HG03571 (cell line): ENCODE measurements at regions not wholly inside any gene's neighbourhood (a gene's known extent, or its start where the extent isn't known, plus 50 kb on each side); places are given as distances from the start of the nearest gene placed in this dataset.

Experiments
- ATAC-seq: cut with Tn5 transposase; IDR thresholded peaks from one replicate; pipeline ENCODE4 v1.9.1; 2021; ENCODE audit not compliant: unreplicated experiment

DNA sequence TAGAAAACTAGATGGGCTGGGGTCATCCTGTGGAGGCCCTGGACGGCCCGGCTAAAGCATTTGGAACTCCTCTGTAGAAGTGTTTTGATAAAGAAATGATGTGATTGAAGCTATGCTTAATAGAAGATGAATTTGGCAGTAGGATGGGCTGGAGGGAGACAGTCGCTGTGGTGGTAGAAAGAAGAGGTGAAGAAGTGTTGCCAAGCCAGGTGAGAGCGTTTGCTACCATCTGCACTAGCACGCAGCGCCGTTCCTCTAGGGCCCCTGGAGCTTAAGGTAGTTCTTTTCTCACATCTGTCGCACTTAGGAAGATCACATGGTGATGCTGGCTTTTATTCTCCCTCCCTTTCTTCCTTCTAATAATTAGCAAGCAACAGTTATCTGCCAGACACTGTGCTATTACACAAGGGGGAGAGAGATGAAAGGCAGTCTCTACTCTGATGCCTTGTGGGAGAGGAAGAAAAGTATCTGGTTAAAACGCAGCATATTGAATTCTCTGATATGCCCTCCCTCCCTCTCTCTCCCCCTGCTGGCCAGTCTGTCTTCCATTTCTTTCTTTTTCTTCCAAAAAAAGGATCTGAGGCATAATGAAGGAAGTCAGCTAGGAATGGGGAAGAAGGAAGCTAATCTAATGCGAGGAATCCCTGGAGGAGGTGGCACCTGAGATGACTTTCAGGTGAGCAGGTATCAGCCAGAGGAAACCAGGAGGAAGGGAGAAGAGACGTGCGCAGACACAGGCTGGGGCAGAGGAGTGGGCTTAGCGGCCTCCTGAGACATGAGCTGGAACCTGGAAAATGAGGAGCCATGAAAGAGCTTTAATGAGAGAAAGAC is 162.3 kb upstream of the KLF14 start:
- no peak for ATAC-seq

DNA sequence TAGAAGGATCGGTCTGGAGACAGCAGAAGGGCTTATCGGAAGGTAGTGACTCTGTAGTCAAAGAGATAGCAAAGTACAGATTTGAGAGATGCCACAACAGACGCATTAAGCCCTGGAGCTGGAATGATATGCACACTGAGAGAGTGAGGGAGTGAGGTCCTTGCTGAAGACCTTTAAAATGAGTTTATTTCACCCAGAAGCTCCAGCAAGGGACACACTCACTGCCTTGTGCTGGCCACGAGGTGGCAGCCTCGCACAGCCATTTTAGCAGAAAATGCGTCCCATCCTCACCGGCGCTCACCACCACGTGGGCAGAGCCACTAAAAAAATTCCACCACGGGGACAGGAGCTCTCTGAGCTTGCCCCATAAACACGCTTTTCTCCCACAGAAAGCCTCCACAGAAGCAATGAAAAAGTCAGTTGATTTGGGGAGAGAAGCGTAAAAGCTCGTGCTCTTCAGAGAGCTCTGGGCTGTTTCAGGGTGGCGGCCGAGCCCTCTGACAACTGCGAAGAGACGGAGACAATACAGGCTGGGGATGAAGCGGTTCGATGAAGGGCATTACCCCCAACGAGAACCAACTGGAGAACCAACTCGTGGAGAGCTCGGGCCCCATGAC is 163.0 kb upstream of the KLF14 start:
- ATAC-seq: no peak

DNA sequence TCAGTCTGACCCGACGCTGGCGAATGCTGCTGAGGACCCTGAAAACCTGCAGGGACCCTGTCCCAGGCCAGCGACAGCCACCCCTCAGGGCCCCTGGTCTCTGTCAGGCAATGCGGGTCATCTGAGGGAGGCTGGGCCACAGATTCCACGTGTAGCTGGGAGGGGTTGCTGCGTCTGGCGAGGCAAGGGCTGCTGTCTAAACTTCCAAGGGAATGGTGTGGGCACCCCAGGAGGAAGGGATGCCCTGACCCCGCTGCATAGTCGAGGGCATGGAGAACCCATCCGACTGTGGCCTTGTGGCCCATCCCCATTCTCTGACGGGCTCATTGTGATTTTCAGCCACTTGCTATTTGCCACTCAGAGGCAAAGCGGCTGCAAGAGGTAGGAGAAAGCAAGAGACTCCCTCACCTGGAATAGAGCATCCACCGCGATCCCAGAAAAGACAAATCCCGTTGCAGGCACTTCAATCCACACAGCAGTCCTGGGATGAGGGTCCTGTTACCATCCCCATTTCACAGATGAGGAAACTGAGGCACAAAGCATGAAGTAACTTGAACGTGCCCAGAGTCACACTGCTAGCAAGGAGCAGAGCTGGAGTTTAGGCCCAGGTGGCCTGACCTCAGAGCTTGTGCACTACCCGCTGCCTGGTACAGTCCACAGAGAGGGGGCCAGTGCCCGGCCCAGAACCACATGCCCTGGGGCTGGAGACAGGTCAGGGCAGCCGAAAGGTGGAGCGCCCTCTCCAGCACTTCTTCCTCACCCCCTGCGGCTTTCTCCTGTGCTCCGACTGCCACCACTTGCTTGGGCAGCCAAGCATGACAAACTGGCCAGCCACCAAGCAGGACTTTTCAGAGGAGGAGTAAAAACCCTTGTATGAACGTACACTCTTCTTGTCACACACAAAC is 163.8 kb upstream of the KLF14 start:
- peak; percentile 37 for ATAC-seq

DNA sequence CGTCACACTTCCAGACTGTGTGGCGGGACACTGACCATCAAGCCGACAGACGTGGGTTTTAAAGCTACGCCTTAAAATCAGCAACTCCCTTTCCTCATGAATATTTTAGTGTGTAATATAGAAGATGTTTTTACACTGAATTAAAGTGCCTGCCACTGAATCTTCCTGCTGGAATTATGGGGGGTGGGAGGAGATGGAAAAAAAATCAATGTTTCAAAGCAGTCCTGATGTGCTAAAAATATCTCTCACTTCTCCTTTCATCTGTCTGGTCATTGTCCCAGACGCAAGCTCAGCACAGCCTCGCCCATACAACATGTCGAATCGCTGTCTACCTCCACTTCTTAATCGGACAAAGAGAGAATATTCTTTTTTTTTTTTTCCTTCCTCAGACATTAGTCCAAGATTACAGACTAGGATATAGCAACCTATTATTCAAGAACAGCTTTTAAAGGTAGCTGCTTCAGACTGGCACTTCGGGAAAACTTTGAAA is 165.1 kb upstream of the KLF14 start:
- ATAC-seq: no peak

DNA sequence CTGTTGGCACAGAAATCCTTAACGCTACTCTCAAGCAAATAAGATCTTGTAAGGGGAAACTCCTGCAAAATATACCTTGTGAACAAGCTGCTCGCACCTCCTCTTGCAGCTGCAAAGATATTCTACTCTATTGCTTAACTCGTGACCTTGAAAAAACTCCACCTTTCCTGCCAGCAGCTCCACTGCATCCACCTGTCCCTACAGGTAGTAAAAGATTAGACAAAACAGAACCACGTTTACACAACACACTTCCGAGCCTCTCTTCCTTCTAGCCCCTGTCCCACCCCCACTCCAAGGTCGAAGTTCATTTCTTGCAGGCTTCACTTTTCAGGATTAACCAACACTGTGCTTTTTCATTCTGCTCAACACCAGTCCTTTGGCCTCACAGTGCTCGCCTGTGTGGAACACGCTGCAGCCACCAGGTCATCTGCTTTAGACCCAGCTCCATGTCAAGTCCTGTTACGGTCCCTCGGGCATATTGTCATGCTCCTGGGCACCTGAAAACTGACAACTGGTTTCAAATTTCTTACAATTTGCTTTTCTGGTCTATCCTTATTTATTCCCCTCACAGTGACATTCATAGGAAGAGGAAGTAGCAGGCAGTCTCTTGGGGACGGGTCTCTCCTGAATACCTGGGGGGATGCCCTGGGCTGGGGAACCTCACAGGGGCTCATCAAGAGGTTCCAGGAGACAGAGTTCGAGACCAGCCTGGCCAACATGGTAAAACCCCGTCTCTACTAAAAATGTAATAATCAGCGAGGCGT is 165.8 kb upstream of the KLF14 start:
- no peak for ATAC-seq

DNA sequence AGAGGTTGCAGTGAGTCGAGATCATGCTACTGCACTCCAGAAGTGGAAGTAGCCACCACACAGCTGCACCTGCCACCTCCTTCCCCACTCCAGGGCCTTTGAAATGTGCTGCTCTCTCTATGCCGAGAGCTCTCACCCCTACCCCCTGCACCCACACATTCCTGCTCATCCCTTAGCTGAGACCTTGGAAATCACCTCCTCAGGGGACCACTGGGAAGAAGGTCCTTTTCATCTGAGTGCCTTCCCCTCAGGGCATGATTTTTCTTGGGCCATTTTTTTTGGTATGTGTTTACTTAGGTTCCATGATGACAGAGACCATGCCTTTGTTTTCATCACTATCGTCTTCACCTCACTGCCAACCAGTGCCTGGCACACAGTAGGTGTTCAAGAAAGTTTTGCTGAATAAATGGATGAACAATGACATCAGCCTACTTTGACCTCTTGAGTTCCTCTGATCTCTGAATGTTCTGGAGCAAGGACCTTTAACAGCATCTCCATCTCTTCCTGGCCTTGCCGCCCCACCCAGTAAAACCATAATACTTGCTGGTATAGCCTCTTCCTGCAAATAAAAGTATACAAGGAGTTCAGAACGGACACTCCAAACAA is 166.6 kb upstream of the KLF14 start:
- ATAC-seq: no peak

DNA sequence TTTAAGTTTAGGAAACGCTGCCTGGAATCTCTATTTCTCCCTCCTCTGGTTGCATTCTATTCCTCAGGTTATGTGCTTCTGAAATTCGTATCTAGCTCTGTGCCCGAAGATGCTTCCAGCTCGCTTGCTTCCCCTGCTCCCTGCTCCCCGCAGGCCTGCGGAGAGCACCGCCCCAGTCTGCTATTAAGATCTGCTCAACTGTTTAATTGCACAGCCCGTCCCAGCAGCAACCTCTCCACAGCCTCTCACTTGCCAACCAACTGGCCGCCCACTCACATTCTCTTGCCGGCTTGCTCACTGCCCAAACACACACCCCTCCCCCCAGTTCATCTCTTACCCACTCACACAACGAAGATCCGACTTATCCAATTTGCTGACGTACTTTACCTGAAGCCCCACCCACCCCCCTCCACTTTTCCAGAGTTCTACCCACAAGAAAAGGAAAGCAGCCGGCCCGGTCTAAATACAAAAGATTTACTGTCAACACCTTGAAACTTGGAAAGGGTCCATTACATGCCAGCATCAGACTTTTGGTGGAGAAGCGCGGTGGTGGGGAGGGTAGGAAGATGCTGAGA is 167.3 kb upstream of the KLF14 start:
- no peak for ATAC-seq

DNA sequence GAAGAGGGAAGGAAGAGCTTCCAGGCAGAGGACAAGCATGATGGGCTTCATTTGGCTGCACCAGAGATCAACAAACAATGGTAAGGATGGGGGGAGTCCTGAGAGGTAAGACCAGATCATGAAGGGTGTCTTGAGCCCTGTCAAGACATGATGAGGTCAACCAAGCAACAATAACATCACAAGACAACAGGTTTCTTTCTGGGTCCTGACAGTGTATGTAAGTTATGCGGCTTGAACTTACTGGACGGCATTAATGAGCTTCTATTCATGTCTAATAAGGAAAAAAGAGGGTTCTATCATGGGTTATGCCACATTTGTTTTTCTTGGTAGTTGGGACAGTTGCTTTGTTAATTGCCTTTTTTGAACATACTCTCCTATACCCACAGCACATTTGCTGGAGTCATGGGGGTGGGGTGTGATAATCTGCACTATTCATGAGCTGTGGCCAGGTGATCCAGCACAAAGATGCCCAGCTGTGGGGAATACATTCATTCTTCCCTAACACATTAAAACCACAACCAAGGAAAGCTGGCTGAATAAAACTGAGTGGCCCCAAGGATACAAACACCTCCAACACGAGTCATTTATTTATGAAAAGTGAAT is 168.8 kb upstream of the KLF14 start:
- no peak for ATAC-seq

DNA sequence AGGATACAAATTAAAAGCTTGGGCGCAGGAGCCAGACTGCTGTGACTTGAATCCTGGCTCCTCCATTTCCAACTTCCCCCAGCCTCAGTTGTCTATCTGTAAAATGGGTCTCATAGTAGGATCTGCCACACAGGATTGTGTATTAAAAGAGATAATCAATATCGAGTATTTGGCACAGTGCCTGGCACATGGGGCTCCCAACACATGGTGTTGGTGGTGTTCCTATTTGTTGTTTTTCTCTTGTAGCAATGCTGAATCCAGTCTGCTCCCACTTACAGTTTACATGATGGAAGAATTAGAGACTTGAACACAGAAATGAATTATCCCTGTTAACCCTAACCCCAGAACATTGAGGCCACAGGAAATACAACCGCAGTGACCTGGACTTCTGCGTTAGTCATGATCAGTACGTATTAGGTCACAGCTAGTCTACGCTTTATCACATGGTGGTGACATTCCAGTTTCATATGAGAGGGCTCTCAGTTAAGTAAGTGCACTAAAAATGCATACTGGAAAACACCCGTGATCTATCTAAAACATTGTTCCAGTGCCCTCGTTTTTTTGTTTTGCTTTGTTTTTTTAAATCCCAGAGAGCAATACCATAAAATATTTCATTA is 169.5 kb upstream of the KLF14 start:
- ATAC-seq: no peak

DNA sequence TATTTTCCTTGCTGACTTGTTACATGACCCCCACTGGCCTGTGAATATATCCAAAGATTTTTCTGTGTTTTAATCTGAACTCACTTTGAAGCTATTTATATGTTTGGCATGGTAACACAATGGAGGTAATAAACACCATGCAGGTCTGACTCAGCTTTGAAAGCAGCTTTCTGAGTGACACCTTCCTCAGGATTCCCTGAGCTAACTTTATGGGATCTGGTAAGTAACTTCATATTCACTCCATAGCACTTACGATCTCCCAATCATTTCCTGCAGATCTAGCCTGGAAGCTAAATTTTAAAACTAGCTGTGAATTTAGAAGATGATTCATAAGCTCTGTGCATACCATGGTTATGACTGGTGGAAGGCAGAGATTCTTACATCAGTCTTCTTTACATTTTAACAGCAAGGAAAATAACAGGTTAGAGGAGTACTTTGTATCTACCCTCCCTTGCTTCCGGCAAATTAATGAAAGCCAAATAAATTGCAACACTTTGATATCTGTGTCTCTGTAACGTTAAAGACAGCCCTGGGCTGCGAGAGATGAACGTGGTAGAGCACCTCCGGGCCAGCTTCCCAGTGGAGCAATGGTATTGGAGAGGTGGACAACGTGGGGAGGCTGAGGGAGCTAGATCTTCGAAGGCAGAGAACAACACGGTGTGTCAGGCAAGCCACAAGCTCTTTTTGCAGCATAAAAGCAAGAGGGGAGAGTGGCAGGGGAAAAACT is 170.2 kb upstream of the KLF14 start:
- ATAC-seq: no peak

DNA sequence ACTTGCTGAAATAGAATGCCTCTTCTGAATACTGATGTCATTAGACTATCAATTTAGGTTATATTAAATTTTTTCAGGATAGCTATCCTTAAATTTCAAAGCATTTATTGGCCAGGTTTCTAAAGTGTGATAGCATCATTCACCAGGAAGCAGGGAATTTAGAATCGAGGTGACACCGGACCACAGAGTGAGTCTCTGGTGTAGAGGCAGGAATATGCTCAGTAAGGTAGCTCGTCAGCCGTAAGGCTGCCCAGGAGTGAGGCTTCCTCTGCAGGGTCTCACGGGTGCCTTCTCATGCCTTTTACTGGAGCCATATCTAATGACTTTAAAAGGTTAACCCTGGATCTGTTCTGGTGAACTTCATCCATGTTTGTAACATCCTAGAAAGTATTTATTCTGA is 170.8 kb upstream of the KLF14 start:
- no peak for ATAC-seq

DNA sequence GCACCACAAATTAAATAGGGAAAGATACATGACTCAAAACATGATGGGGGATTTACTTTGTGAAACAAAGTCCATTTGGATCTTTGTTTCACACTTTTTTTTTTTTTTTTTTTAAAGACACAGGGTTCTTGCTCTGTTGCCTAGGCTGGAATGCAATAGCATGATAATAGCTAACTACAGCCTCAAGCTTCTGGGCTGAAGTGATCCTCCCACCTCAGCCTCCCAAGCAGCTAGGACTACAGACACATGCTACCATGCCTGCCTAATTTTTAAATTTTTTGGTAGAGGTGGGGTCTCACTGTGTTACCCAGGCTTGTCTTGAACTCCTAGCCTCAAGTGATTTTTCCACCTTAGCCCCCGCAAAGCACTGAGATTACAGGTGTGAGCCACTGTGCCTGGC is 172.6 kb upstream of the KLF14 start:
- ATAC-seq: no peak

DNA sequence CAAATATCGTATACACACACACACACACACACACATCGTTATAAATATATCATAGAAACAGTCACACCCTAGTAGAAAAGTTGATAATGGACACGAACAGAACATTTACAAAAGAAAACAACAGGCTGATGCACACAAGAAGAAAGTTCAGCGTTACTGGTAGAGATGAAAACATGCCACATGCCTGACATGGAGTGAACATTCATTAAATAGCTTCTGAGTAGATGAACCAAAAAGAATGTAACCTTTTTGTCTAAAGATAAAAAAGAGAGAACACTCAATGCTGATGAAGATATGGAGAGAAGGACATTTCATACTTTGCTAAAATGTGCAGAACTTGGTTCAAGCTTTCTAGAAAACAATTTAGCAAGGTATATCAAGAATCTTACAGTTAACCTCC is 173.4 kb upstream of the KLF14 start:
- no peak for ATAC-seq

DNA sequence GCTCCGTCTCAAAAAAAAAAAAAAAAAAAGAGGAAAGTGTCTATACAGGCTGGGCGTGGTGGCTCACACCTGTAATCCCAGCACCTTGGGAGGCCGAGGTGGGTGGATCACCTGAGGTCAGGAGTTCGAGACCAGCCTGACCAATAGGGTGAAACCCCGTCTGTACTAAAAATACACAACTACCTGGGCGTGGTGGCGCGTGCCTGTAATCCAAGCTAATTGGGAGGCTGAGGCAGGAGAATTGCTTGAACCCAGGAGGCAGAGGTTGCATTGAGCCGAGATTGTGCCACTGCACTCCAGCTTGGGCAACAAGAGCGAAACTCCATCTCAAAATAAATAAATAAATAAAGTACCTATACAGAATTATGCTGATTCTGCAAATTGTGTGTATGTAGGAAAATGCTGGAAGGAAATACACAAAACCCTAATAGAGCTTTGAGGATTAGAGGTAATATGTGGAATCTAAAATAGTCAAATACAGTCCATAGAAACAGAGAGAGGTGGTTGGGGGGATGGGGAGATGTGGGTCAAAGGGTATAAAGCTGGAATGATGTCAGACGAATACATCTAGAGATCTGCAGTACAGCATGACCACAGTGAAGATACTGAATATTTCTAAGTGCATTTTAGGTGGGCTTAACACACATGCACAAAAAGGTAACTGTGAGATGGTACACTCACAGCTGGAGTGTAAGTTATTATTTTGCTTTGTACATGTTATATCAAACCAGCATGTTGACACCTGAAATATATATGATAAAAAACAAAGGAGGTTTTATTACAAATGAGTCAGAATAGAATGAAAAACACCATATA is 174.5 kb upstream of the KLF14 start:
- no peak for ATAC-seq

DNA sequence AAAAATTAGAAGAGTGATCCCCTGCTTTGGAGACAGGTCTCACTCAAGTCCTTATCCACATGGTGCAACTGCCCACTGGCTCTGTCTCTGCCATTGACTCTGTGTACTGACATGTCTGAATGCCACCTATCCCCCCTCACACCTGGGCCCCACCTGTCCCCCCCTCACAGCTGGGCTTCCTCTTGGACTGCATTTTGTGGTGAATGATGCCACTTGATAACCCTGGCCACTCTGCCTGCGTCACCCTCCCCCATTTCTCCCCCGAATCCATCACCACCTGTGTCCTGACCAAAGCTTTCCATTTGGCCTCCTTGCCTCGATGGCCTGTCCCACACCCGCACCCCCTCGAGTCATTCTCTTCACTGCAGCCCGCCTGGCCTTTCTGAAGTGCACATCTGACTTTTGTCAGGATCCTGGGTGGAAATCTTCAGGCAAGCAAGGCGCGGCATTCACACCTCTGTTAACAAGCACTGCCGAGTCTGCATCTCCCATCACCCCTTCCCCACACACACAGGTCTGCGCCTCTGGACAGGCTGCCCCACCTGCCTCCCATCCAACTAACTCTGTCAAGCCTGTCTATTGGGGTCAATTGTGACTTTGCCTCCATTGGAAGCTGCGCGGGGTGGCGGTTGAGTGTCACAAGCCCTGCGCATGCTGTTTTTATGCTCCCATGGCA is 175.3 kb upstream of the KLF14 start:
- no peak for ATAC-seq

DNA sequence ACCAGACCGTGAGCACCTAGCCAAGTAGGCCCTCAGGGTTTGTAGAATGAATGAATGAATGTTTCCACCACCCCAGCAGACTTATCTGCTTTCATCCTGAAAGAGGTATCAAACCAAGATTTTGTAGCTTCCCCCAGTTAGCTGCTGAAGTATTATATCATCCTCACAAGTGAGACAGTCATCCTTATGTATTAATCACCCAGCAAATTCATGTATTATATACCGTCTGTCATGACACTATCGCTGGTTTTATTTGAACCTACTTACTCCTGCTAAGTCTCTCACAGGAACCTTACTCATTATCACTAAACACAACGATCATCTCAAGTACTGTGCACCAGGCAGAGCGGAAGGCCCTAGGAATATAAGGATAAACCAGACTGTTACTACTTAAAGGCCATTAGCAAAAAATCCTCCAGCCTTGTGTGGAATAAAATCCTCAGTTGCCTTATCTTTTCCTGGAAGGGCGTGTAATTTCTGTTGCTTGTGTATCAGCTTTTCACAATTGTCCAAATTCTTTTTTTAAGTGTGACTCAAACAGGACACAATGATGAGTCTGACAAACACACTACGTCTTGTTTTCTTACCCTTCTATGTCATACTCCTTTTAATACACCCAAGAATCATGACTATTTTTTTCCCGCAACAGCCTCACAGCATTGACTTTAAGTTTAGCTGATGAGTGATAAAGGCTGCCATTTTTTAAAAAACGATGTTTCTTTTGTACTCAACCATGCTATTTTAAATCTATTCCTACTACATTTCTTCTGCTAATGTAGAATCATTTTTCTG is 176.1 kb upstream of the KLF14 start:
- ATAC-seq: no peak
